Loucy (cell line): ENCODE measurements at regions not wholly inside any gene's neighbourhood (a gene's known extent, or its start where the extent isn't known, plus 50 kb on each side); places are given as distances from the start of the nearest gene placed in this dataset.

Experiments
- CTCF ChIP-seq: fragments of 200-600 bp; sonication (generic); conservative IDR thresholded peaks from 2 replicates; pipeline ENCODE4 v1.5.1; 2014; ENCODE audit warnings: mild to moderate bottlenecking, antibody characterized with exemption, low read length
- EZH2phosphoT487 ChIP-seq: fragments of 200-600 bp; IDR thresholded peaks from 2 replicates; pipeline ENCODE4 v1.6.1; 2018; ENCODE audit warnings: antibody characterized with exemption, mild to moderate bottlenecking, moderate library complexity, borderline replicate concordance

GRCh38 chr1:81304187-81304586 lies 496.5 kb upstream of the ADGRL2 start:
- TF ChIP-seq CTCF (no peak), EZH2phosphoT487 (no peak)
